Gastrocnemius medialis (tissue), 4 donors: ENCODE measurements at regions not wholly inside any gene's neighbourhood (a gene's known extent, or its start where the extent isn't known, plus 50 kb on each side); places are given as distances from the start of the nearest gene placed in this dataset.

Experiments
- POLR2A ChIP-seq, 2 donors: fragments of 450-650 bp; IDR thresholded peaks; one replicate each; pipeline ENCODE4 v1.6.1; 2017; ENCODE audit warnings: antibody characterized with exemption in 2 of 2, mild to moderate bottlenecking in 2 of 2, moderate library complexity in 2 of 2
- TF ChIP-seq, protein P1 (sequence below), 5 experiments: fragments of 450-650 bp in 3 of 5; fragments of 200-600 bp in 2 of 5; sonication (generic) in 2 of 5; IDR thresholded peaks in 4 of 5; conservative IDR thresholded peaks in 1 of 5; 1 replicate in 4 of 5; 2 replicates in 1 of 5; pipeline ENCODE4 v1.5.1; 2016 to 2019; ENCODE audit warnings: antibody characterized with exemption in 5 of 5, mild to moderate bottlenecking in 3 of 5, moderate library complexity in 3 of 5

DNA sequence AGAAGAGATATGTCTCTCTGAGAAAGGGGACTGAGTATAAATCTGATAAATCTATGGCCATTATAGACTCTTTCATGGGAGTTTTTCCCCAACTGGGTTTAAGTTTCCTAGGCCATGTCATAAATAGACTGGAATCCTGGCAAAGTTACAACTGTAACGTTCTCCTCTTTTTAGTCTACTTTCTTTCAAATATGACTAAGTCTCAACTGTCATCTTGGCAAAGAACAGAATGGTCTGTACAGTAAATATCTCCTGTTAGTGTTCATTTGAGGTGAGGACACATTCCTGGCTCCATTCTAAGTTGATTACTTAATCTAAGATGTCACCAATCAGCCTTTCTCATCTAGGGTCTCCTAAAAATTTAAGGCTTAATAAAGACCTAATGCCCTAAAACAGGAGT, 300.5 kb downstream of the BRINP2 start:
- TF ChIP-seq, protein P1, sequence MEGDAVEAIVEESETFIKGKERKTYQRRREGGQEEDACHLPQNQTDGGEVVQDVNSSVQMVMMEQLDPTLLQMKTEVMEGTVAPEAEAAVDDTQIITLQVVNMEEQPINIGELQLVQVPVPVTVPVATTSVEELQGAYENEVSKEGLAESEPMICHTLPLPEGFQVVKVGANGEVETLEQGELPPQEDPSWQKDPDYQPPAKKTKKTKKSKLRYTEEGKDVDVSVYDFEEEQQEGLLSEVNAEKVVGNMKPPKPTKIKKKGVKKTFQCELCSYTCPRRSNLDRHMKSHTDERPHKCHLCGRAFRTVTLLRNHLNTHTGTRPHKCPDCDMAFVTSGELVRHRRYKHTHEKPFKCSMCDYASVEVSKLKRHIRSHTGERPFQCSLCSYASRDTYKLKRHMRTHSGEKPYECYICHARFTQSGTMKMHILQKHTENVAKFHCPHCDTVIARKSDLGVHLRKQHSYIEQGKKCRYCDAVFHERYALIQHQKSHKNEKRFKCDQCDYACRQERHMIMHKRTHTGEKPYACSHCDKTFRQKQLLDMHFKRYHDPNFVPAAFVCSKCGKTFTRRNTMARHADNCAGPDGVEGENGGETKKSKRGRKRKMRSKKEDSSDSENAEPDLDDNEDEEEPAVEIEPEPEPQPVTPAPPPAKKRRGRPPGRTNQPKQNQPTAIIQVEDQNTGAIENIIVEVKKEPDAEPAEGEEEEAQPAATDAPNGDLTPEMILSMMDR (IDR thresholded peaks at IDR 0.05 in 4 of 5, conservative IDR thresholded peaks at IDR 0.05 in 1 of 5): no peak
- no peak for TF ChIP-seq POLR2A (IDR thresholded peaks at IDR 0.05)
